ENCODE measurements at regions not wholly inside any gene's neighbourhood (a gene's known extent, or its start where the extent isn't known, plus 50 kb on each side); places are given as distances from the start of the nearest gene placed in this dataset.

DNA sequence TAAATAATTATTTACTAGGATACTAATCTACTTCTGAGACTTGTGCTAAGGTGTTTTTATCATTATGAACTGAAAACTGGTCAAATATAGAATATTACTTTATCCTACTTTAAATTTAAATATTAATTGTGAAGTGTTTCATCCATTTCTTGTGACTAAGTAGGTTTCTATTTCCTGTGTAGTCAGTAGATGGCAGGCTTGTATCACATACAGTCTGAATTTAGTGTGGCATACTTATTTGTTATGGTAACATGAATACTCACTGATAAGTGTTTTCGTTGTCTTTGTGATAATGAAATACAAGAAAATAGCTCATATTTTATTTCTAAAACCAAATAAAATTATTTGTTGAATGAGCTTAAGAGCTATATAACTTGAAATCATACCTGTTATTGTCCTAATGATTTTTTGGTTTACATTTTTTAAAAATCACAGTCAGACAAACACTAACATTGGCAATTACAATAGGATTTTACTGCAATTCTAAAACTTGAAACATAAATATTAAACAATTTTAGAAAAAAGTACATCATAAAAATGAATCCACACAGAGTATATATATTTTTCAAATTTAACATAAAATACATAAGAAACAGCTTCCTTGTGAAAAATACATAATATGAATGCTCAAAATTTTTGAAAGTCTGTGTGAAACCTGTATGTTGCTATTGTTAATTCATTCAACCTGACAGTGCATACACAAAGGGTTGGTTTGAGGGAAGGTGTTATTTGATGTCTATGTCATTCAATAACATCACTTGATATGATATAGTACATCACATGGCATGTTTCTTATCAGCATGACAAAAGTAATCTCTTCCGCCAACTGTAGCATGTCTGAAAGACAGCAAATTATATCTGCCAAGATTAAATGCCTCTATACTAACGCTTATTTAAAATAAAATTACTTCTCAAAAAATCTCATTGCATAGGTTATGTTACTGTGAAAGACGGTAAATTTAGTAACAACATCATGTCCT is 904.8 kb upstream of the PCDH20 start:
- TF ChIP-seq GATA2 (IDR thresholded peaks at IDR 0.05; ENCODE audit: low read depth, low read length) = no peak
- TF ChIP-seq GATA3 (IDR thresholded peaks at IDR 0.05; ENCODE audit: low read depth, low read length) = no peak
